Fibroblast of the aortic adventitia (primary cell): ENCODE measurements at regions not wholly inside any gene's neighbourhood (a gene's known extent, or its start where the extent isn't known, plus 50 kb on each side); places are given as distances from the start of the nearest gene placed in this dataset.

Experiments
- DNase-seq: peaks from one replicate; pipeline ENCODE4 v3.0.0-alpha.2; 2010; ENCODE audit warnings: low read depth
- H3K4me3 ChIP-seq: 2 replicates; pipeline ENCODE4 v1.5.1; 2011; ENCODE audit warnings: low read depth, mild to moderate bottlenecking, control low read depth, low read length, moderate library complexity
- TF ChIP-seq, protein P1 (sequence below): IDR thresholded peaks from 2 replicates; pipeline ENCODE4 v1.5.1; 2011; ENCODE audit warnings: mild to moderate bottlenecking, low read length, control low read depth, inconsistent platforms; ENCODE audit not compliant: insufficient read depth

DNA sequence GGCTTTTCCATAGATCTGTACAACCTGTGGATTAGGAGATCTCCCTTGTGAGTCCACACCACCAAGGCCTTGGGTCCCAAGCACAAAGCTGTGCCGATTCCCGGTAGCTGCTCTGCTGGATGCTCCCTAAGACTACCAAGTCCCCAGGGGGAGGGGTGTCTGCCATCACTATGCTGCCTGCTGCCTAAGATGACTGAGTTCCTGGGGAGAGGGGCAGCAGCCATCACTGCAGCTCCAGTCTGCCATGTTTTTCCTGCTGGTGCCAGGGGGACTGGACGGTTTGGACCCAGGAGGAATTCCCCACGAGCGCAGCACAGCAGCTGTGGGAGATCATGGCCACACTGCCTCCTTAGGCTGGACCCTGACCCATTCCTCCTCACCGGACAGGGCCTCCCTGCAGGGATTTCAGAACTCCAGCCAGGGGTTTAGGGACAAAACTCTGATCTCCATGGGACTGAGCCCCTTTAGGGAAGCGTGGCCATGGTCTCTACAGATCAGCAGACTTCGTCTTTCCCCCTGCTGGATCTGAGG is 1049.8 kb downstream of the SORCS1 start:
- no peak for DNase-seq
- TF ChIP-seq, protein P1, sequence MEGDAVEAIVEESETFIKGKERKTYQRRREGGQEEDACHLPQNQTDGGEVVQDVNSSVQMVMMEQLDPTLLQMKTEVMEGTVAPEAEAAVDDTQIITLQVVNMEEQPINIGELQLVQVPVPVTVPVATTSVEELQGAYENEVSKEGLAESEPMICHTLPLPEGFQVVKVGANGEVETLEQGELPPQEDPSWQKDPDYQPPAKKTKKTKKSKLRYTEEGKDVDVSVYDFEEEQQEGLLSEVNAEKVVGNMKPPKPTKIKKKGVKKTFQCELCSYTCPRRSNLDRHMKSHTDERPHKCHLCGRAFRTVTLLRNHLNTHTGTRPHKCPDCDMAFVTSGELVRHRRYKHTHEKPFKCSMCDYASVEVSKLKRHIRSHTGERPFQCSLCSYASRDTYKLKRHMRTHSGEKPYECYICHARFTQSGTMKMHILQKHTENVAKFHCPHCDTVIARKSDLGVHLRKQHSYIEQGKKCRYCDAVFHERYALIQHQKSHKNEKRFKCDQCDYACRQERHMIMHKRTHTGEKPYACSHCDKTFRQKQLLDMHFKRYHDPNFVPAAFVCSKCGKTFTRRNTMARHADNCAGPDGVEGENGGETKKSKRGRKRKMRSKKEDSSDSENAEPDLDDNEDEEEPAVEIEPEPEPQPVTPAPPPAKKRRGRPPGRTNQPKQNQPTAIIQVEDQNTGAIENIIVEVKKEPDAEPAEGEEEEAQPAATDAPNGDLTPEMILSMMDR, result no peak
- H3K4me3 ChIP-seq, result no peak overlapping the region

DNA sequence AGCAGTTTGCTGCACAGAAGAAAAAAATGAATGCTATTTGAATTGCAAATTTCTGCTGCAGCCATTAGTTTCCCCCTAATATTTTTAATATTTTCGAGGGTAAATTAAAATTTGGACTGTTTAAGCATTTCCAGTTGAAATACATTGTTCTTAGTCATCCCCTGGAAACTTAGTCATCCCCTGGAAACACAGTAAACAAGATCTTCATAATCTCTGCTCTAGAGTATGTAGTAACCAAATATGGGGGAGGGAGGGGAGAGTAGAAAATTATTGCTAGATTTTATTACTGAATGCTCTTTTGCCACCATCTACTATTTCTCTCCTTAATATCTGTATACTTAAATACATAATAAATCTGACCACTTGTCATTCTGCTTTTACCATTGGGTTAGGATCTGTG is 1053.3 kb downstream of the SORCS1 start:
- TF ChIP-seq, protein P1, result no peak
- peak; percentile 1 for DNase-seq
- H3K4me3 ChIP-seq, result no peak overlapping the region

DNA sequence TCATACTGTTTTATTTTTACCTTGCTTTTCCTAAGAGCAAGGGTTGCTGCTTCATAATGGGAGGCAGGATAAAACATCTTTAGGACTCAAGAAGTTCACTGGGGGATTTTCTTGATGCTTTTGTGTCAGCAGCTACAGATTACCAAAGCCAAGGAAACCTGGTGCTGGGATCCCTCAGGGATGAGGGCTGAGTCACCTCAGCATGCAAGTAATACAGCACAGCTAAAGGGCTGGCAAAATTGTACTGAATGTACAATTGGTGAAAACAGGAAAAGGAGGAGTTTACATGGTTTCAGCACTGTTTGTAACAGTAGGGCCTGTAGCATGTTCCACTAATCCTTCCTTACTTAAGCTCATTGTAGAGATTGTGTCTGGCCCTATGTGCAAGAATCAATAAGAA is 1056.8 kb downstream of the SORCS1 start:
- DNase-seq, result peak; percentile 7
- TF ChIP-seq, protein P1, result no peak
- no peak overlapping the region for H3K4me3 ChIP-seq

DNA sequence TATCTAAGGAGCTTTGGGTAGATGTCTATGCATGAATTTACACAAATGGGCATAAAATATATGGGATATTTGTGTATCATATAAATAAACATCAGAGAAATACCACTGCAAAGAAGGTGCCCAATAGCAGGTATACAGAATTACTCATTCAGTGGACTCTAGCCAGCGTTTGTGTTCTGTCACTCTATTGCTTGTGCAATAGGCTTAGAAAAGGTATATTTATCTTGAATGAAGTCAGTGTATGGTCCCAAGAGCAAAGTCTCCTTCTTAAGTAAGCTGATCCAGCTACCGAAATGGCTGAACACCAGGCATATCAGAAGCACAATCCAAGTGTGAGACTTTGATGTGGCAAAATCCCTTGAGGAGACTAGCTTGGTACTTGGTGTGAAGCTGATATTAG is 1058.4 kb downstream of the SORCS1 start:
- no peak for DNase-seq
- no peak overlapping the region for H3K4me3 ChIP-seq
- TF ChIP-seq, protein P1, result no peak

DNA sequence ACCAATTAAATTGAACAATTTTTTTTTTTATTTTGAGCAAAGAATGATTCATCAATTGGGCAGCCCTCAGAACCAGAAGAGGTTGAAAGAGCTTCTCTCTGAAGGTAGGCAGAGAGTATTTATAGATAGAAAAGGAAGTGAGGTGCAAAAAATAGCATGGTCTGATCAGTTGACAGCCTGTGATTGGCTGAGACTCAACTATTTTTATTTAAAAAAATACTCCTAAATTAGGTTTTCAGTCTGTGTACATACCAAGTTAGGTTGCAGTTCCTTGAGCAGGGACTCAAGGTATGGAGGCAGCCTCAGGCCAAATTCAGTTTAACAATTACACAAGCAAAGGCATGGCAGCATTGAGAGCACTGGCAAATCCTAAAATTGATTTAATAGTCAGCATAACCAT is 1074.7 kb downstream of the SORCS1 start:
- DNase-seq, result no peak

DNA sequence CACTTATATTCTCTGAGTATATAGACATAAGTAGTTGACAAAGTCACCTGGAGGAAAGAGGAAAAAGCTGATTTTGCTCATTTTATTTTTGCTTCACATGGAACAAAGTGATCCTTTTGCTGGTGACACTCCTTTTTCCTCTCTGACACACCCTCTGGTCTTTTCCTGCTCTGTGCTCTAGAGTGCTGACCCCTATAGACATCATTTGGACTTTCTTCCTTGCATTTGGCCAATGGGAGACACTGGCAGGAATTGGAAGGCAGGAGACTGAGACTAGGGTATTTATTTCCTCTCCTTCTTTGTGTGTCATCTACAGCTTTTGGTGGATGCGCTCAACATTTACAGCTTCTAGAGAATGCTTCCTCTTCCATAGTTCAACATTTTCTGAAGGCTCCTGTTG is 1078.1 kb downstream of the SORCS1 start:
- H3K4me3 ChIP-seq, result no peak overlapping the region
- no peak for DNase-seq
- TF ChIP-seq, protein P1, result no peak

More for the DNA sequence above, 1074.7 kb downstream of the SORCS1 start:
- no peak overlapping the region for H3K4me3 ChIP-seq
- TF ChIP-seq, protein P1, result no peak

DNA sequence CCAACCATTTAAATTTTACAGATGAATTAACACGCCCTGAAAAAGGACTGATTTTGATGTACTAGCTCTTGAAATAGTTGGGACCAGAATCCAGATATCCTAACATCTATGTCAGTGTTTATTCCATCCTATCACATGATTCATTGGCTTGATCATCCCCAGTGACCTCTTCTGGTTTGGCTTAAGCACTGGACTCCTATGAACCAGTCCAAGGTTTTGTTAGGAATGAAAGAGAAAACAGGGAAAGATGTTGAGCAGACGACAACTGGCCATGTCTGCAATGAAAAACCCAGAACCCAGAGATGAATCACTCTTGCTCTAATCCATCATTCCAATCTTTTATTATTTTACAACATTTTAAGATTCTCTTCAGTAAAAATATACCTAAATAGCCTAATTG is 1080.9 kb downstream of the SORCS1 start:
- peak; percentile 46 for DNase-seq
- TF ChIP-seq, protein P1, result no peak
- no peak overlapping the region for H3K4me3 ChIP-seq
